ENCODE measurements at regions not wholly inside any gene's neighbourhood (a gene's known extent, or its start where the extent isn't known, plus 50 kb on each side); places are given as distances from the start of the nearest gene placed in this dataset.

DNA sequence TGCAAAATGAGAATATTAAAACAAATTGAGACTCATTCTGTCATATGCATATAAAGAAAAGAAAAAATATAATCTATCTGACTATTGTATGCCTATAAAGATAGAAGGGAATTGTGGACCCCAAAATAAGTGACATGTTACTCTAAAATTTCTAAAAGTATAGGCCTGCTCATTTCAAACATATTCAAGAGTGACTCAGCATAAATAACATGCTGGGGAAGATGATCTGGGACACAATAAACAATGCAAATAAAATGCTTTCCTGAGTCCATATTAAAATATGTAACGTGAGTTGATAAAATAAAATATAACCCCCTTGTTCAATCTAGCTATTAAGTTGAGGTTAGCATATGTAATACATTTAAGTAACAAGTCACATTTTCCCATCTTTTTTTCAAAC is 882.0 kb upstream of the EDIL3 start:
- Histone ChIP-seq H3K27me3 (replicated peaks in 1 of 7) (no peaks in the 10 kb centered on the region), H3K4me3 (no peak overlapping the region), H3K36me3 (no peaks in the 10 kb centered on the region), H3K9me3 (no peaks in the 10 kb centered on the region), H3K27ac (no peak overlapping the region), H3K4me1 (no peaks in the 10 kb centered on the region)
- DNase-seq: no peak
- 78 to 89% (median 85%) methylated on average over 1 of the region's 1 CpG for WGBS, 5 donors
- TF ChIP-seq POLR2A (IDR thresholded peaks at IDR 0.05) (no peak), POLR2AphosphoS5 (IDR thresholded peaks at IDR 0.05) (no peak)
- TF ChIP-seq, protein P1, sequence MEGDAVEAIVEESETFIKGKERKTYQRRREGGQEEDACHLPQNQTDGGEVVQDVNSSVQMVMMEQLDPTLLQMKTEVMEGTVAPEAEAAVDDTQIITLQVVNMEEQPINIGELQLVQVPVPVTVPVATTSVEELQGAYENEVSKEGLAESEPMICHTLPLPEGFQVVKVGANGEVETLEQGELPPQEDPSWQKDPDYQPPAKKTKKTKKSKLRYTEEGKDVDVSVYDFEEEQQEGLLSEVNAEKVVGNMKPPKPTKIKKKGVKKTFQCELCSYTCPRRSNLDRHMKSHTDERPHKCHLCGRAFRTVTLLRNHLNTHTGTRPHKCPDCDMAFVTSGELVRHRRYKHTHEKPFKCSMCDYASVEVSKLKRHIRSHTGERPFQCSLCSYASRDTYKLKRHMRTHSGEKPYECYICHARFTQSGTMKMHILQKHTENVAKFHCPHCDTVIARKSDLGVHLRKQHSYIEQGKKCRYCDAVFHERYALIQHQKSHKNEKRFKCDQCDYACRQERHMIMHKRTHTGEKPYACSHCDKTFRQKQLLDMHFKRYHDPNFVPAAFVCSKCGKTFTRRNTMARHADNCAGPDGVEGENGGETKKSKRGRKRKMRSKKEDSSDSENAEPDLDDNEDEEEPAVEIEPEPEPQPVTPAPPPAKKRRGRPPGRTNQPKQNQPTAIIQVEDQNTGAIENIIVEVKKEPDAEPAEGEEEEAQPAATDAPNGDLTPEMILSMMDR (IDR thresholded peaks at IDR 0.05 in 8 of 11, conservative IDR thresholded peaks at IDR 0.05 in 3 of 11): no peak
- intact Hi-C loops (cut with DNase I; ENCODE audit: low total_unique reads): no loop called here

DNA sequence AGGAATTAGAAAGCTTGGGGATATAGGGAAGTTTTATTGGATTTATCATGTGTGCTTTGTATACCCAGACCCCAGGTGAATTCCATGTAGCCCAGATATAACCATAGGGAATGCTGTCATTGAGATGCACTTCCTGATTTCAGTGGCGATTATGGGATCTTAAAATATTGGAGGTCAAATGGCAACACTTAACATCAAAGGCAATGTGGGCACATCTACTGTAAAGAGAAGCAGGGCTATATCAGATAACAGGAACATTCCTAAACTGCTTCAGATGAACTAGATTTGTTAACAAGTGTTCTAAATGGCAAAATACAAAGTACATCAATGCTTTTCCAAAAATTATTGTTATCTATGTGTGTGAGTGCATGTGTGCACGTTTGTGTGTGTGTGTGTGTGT is 883.5 kb upstream of the EDIL3 start:
- TF ChIP-seq, protein P1 (IDR thresholded peaks at IDR 0.05 in 8 of 11, conservative IDR thresholded peaks at IDR 0.05 in 3 of 11): no peak
- TF ChIP-seq POLR2A (IDR thresholded peaks at IDR 0.05) (no peak), POLR2AphosphoS5 (IDR thresholded peaks at IDR 0.05) (no peak)
- no peak overlapping the region for H3K4me3 ChIP-seq
- 29 to 54% (median 44%) methylated on average over 2 of the region's 2 CpGs for WGBS, 5 donors
- H3K9me3 ChIP-seq: no peaks in the 10 kb centered on the region
- H3K27me3 ChIP-seq (replicated peaks in 1 of 7): no peaks in the 10 kb centered on the region
- no peaks in the 10 kb centered on the region for H3K36me3 ChIP-seq
- no peak for DNase-seq
- intact Hi-C loops (cut with DNase I; ENCODE audit: low total_unique reads): no loop called here
- no peaks in the 10 kb centered on the region for H3K4me1 ChIP-seq
- H3K27ac ChIP-seq: no peak overlapping the region

DNA sequence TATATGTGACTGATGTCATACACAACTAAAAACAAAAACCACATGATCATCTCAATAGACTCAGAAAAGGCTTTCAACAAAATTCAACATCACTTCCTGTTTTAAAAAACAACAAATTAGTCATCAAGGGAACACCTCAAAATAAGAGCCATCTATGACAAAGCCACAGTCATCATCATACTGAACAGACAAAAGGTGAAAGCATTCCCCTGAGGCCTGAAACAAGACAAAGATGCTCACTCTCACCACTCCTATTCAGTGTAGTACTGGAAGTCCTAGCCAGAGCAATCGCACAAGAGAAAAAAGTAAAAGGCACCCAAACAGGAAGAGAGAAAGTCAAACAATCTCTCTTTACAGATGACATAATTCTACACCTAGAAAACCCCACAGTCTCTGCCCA is 893.5 kb upstream of the EDIL3 start:
- intact Hi-C loops (cut with DNase I; ENCODE audit: low total_unique reads): no loop called here
- H3K9me3 ChIP-seq: no peaks in the 10 kb centered on the region
- H3K27me3 ChIP-seq (replicated peaks in 1 of 7): no peaks in the 10 kb centered on the region
- TF ChIP-seq, protein P1 (IDR thresholded peaks at IDR 0.05 in 8 of 11, conservative IDR thresholded peaks at IDR 0.05 in 3 of 11): no peak
- TF ChIP-seq POLR2AphosphoS5 (IDR thresholded peaks at IDR 0.05) (no peak), POLR2A (IDR thresholded peaks at IDR 0.05) (no peak)
- H3K4me3 ChIP-seq: no peak overlapping the region
- no peak for DNase-seq
- no peaks in the 10 kb centered on the region for H3K36me3 ChIP-seq
- H3K4me1 ChIP-seq: no peaks in the 10 kb centered on the region
- 70 to 95% (median 91%) methylated on average over 1 of the region's 1 CpG for WGBS, 5 donors
- no peak overlapping the region for H3K27ac ChIP-seq

DNA sequence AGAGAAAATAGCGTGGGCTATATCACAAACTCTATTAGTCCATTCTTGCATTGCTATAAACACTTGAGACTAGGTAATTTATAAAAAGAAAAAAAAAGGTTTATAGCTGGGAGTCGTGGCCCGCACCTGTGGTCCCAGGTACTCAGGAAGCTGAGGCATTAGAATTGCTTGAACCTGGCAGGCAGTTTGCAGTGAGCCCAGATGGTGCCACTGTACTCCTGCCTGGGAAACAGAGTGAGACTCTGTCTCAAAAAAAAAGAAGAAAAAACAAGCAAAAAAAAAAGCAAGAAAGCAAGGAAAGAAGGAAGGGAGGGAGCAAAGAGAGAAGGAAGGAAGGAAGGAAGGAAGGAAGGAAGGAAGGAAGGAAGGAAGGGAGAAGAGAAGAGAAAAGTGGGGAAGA is 904.2 kb upstream of the EDIL3 start:
- TF ChIP-seq POLR2A (IDR thresholded peaks at IDR 0.05) (no peak), POLR2AphosphoS5 (IDR thresholded peaks at IDR 0.05) (no peak)
- TF ChIP-seq, protein P1 (IDR thresholded peaks at IDR 0.05 in 8 of 11, conservative IDR thresholded peaks at IDR 0.05 in 3 of 11): no peak
- no peaks in the 10 kb centered on the region for H3K4me1 ChIP-seq
- no peak overlapping the region for H3K27ac ChIP-seq
- intact Hi-C loops (cut with DNase I; ENCODE audit: low total_unique reads): no loop called here
- DNase-seq: no peak
- H3K36me3 ChIP-seq: no peaks in the 10 kb centered on the region
- H3K27me3 ChIP-seq (replicated peaks in 1 of 7): no peaks in the 10 kb centered on the region
- H3K9me3 ChIP-seq: no peaks in the 10 kb centered on the region
- no peak overlapping the region for H3K4me3 ChIP-seq
- WGBS, 5 donors: 79 to 92% (median 82%) methylated on average over 3 of the region's 3 CpGs
